ENCODE measurements at regions not wholly inside any gene's neighbourhood (a gene's known extent, or its start where the extent isn't known, plus 50 kb on each side); places are given as distances from the start of the nearest gene placed in this dataset.

GRCh38 chr10:63027531-63027930, 105.6 kb upstream of the NRBF2 start:
- TF ChIP-seq, protein P1, sequence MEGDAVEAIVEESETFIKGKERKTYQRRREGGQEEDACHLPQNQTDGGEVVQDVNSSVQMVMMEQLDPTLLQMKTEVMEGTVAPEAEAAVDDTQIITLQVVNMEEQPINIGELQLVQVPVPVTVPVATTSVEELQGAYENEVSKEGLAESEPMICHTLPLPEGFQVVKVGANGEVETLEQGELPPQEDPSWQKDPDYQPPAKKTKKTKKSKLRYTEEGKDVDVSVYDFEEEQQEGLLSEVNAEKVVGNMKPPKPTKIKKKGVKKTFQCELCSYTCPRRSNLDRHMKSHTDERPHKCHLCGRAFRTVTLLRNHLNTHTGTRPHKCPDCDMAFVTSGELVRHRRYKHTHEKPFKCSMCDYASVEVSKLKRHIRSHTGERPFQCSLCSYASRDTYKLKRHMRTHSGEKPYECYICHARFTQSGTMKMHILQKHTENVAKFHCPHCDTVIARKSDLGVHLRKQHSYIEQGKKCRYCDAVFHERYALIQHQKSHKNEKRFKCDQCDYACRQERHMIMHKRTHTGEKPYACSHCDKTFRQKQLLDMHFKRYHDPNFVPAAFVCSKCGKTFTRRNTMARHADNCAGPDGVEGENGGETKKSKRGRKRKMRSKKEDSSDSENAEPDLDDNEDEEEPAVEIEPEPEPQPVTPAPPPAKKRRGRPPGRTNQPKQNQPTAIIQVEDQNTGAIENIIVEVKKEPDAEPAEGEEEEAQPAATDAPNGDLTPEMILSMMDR (IDR thresholded peaks at IDR 0.05; ENCODE audit: insufficient read depth, low read depth, low read length), result no peak
- POLR2A ChIA-PET, result no interaction called here
- Histone ChIP-seq H3K27me3 (ENCODE audit: control insufficient read depth, insufficient read depth, low read length) (no peaks in the 10 kb centered on the region), H3K36me3 (ENCODE audit: control insufficient read depth, insufficient read depth, low read length) (no peaks in the 10 kb centered on the region), H3K4me3 (ENCODE audit: low read depth, low read length) (no peak overlapping the region)
- DNase-seq (ENCODE audit: low read depth), result no peak
- CTCF ChIA-PET, result interaction anchor here (0.8 kb wide), 1 partner anchor 67 kb away, joined by 3 read pairs; no protein-coding TSS in a partner anchor

- Histone ChIP-seq H3K4me3 (ENCODE audit: low read depth, low read length) (no peak overlapping the region), H3K36me3 (ENCODE audit: control insufficient read depth, insufficient read depth, low read length) (no peaks in the 10 kb centered on the region), H3K27me3 (ENCODE audit: control insufficient read depth, insufficient read depth, low read length) (no peaks in the 10 kb centered on the region)
- TF ChIP-seq, protein P1 (IDR thresholded peaks at IDR 0.05; ENCODE audit: insufficient read depth, low read depth, low read length), result no peak
- POLR2A ChIA-PET, result no interaction called here
- CTCF ChIA-PET, result interaction anchor here (0.7 kb wide), 1 partner anchor 9 kb away, joined by 3 read pairs; no protein-coding TSS in a partner anchor
- no peak for DNase-seq (ENCODE audit: low read depth)
Measured at GRCh38 chr10:63021225-63021624, 111.9 kb upstream of the NRBF2 start.

DNA sequence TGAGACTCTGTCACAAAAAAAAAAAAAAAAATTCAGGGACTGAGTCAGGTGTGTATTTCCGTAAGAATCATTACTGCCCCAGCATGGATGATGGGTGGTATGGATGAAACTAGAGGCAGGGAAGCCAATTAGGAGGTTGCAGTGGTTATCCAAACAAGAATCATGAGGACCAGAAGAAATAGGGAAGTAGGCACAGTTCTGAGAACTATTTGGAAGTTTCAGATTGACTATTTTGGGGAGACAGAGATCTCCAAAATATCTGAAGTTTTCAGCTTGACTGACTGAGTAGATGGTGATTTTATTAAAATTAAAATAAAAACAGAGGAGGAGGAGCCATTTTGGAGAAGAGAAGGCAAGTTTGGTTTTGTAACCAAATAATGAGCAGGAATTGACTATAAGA, 119.4 kb upstream of the NRBF2 start:
- no peaks in the 10 kb centered on the region for H3K27me3 ChIP-seq (ENCODE audit: control insufficient read depth, insufficient read depth, low read length)
- CTCF ChIA-PET, result interaction anchor here (1.4 kb wide), 1 partner anchor 143 kb away, joined by 3 read pairs; no protein-coding TSS in a partner anchor
- no peaks in the 10 kb centered on the region for H3K36me3 ChIP-seq (ENCODE audit: control insufficient read depth, insufficient read depth, low read length)
- TF ChIP-seq, protein P1 (IDR thresholded peaks at IDR 0.05; ENCODE audit: insufficient read depth, low read depth, low read length), result no peak
- H3K4me3 ChIP-seq (ENCODE audit: low read depth, low read length), result no peak overlapping the region
- no peak for DNase-seq (ENCODE audit: low read depth)
- POLR2A ChIA-PET, result no interaction called here

- ChIA-PET CTCF (interaction anchor here (0.6 kb wide), 1 partner anchor 146 kb away, joined by 5 read pairs; no protein-coding TSS in a partner anchor), POLR2A (no interaction called here)
- no peaks in the 10 kb centered on the region for H3K27me3 ChIP-seq (ENCODE audit: control insufficient read depth, insufficient read depth, low read length)
- no peak overlapping the region for H3K4me3 ChIP-seq (ENCODE audit: low read depth, low read length)
- TF ChIP-seq, protein P1 (IDR thresholded peaks at IDR 0.05; ENCODE audit: insufficient read depth, low read depth, low read length), result no peak
- no peak for DNase-seq (ENCODE audit: low read depth)
- H3K36me3 ChIP-seq (ENCODE audit: control insufficient read depth, insufficient read depth, low read length), result no peaks in the 10 kb centered on the region
Measured at GRCh38 chr10:63012623-63013022, 120.5 kb upstream of the NRBF2 start.

- Histone ChIP-seq H3K27me3 (ENCODE audit: control insufficient read depth, insufficient read depth, low read length) (no peaks in the 10 kb centered on the region), H3K4me3 (ENCODE audit: low read depth, low read length) (no peak overlapping the region), H3K36me3 (ENCODE audit: control insufficient read depth, insufficient read depth, low read length) (no peaks in the 10 kb centered on the region)
- POLR2A ChIA-PET, result no interaction called here
- CTCF ChIA-PET, result no interaction called here
- TF ChIP-seq, protein P1 (IDR thresholded peaks at IDR 0.05; ENCODE audit: insufficient read depth, low read depth, low read length), result no peak
- DNase-seq (ENCODE audit: low read depth), result no peak
Measured at GRCh38 chr10:63010203-63010602, 122.9 kb upstream of the NRBF2 start.

All from BJ (cell line).